A549 (cell line): ENCODE measurements at regions not wholly inside any gene's neighbourhood (a gene's known extent, or its start where the extent isn't known, plus 50 kb on each side); places are given as distances from the start of the nearest gene placed in this dataset.

Experiments used
- ATAC-seq, 2 experiments: fragments of 200-7000 bp in 1 of 2; fragments of >200 bp in 1 of 2; cut with Nextera tagmentation in 1 of 2; cut with Tn5 transposase in 1 of 2; 3 replicates each; pipeline versions ENCODE4 v1.8.0 to v1.9.1; 2018 to 2020; ENCODE audit warnings: mild to moderate bottlenecking in 1 of 2, moderate library complexity in 1 of 2
- CTCF ChIA-PET: fragments of 300-600 bp; sonication (Branson Sonifier 250); formaldehyde crosslinking; extraction: SDS; loops from one replicate; lab custom pipeline; 2021; ENCODE audit warnings: antibody characterized with exemption, inconsistent platforms; lab: Yijun Ruan, JAX
- POLR2A ChIA-PET: fragments of 350-600 bp; formaldehyde crosslinking; extraction: SDS; loops from one replicate; lab custom pipeline; 2021; ENCODE audit warnings: antibody characterized with exemption, inconsistent platforms; lab: Yijun Ruan, JAX
- DNase-seq, 2 experiments: peaks; one replicate each; pipeline versions ENCODE4 v3.0.0 to v3.0.0-alpha.2; 2011 to 2016; ENCODE audit warnings: low read depth in 1 of 2, low spot score in 1 of 2
- FAIRE-seq: peaks from 2 replicates; lab custom pipeline; 2011; peaks lifted over from hg19 to GRCh38; lab: Jason Lieb, UNC
- H3K27ac ChIP-seq, 2 experiments: fragments of >200 bp; sonication (Bioruptor Twin); formaldehyde crosslinking; 3 replicates each; pipeline ENCODE4 v1.5.1; 2016 to 2017
- H3K4me1 ChIP-seq: fragments of >200 bp; sonication (Bioruptor Twin); formaldehyde crosslinking; 3 replicates; pipeline ENCODE4 v1.6.1; 2016
- H3K4me2 ChIP-seq: fragments of >200 bp; sonication (Bioruptor Twin); formaldehyde crosslinking; 3 replicates; pipeline ENCODE4 v1.6.1; 2016
- H3K4me3 ChIP-seq: fragments of >200 bp; sonication (Bioruptor Twin); formaldehyde crosslinking; 3 replicates; pipeline ENCODE4 v1.5.1; 2016
- H3K9me3 ChIP-seq: fragments of >200 bp; sonication (Bioruptor Twin); formaldehyde crosslinking; 3 replicates; pipeline ENCODE4 v1.6.1; 2016
- BCL3 ChIP-seq: fragments of >200 bp; sonication (Bioruptor Twin); formaldehyde crosslinking; IDR thresholded peaks from 3 replicates; pipeline ENCODE4 v1.6.1; 2016
- CBX2 ChIP-seq: fragments of 200-600 bp; sonication (generic); IDR thresholded peaks from 2 replicates; pipeline ENCODE4 v1.6.1; 2016; ENCODE audit warnings: low read depth, mild to moderate bottlenecking, borderline replicate concordance
- CBX8 ChIP-seq: fragments of 200-600 bp; sonication (generic); IDR thresholded peaks from 2 replicates; pipeline ENCODE4 v1.6.1; 2016
- CEBPB ChIP-seq, 2 experiments: fragments of >200 bp in 1 of 2; sonication (Bioruptor Twin) in 1 of 2; formaldehyde crosslinking in 1 of 2; IDR thresholded peaks; 2 replicates each; pipeline ENCODE4 v1.6.1; 2012 to 2016
- CTCF ChIP-seq: fragments of >200 bp; sonication (Bioruptor Twin); formaldehyde crosslinking; IDR thresholded peaks from 3 replicates; pipeline ENCODE4 v1.5.1; 2016
- EHF ChIP-seq: fragments of 250-450 bp; sonication (Bioruptor Pico); IDR thresholded peaks from 2 replicates; pipeline ENCODE4 v1.5.0; 2020; ENCODE audit warnings: mild to moderate bottlenecking
- ESRRA ChIP-seq: fragments of 150-350 bp; IDR thresholded peaks from 2 replicates; pipeline ENCODE4 v1.6.1; 2014; ENCODE audit warnings: mild to moderate bottlenecking, low read length, borderline replicate concordance
- FOSL2 ChIP-seq, 2 experiments: fragments of 450-650 bp in 1 of 2; fragments of >200 bp in 1 of 2; sonication (Bioruptor Twin) in 1 of 2; formaldehyde crosslinking; IDR thresholded peaks; 2 replicates each; pipeline versions ENCODE4 v1.5.0 to v1.6.1; 2016 to 2020; ENCODE audit warnings: mild to moderate bottlenecking in 1 of 2, moderate library complexity in 1 of 2
- FOXS1 ChIP-seq: fragments of 250-450 bp; sonication (Bioruptor Pico); IDR thresholded peaks from 2 replicates; pipeline ENCODE4 v1.5.0; 2020; ENCODE audit warnings: mild to moderate bottlenecking, moderate library complexity
- GATA3 ChIP-seq: IDR thresholded peaks from 2 replicates; pipeline ENCODE4 v1.6.1; 2012; ENCODE audit warnings: borderline replicate concordance
- HDAC2 ChIP-seq: fragments of 200-600 bp; sonication (generic); IDR thresholded peaks from 2 replicates; pipeline ENCODE4 v1.6.1; 2016
- HES2 ChIP-seq: fragments of >200 bp; sonication (Bioruptor Twin); formaldehyde crosslinking; IDR thresholded peaks from 2 replicates; pipeline ENCODE4 v1.6.1; 2016
- HEYL ChIP-seq: fragments of 250-450 bp; sonication (Bioruptor Pico); IDR thresholded peaks from 2 replicates; pipeline ENCODE4 v1.8.0; 2021; ENCODE audit warnings: mild to moderate bottlenecking, moderate library complexity
- HOXB13 ChIP-seq: fragments of 250-450 bp; sonication (Bioruptor Pico); IDR thresholded peaks from 2 replicates; pipeline ENCODE4 v1.5.0; 2020; ENCODE audit warnings: low read depth, mild to moderate bottlenecking, moderate library complexity
- HOXB5 ChIP-seq: fragments of 250-450 bp; sonication (Bioruptor Pico); IDR thresholded peaks from 2 replicates; pipeline ENCODE4 v1.5.0; 2020; ENCODE audit warnings: mild to moderate bottlenecking, moderate library complexity
- JUN ChIP-seq, 2 experiments: fragments of >200 bp; sonication (Bioruptor Twin); formaldehyde crosslinking; IDR thresholded peaks; 2 replicates in 1 of 2; 3 replicates in 1 of 2; pipeline ENCODE4 v1.6.1; 2016 to 2017
- MAX ChIP-seq: IDR thresholded peaks from 2 replicates; pipeline ENCODE4 v1.6.1; 2012
- MYC ChIP-seq: IDR thresholded peaks from 2 replicates; pipeline ENCODE4 v1.6.1; 2012; ENCODE audit warnings: mild to moderate bottlenecking, inconsistent platforms, low read length, improper control_type of control experiment, borderline replicate concordance
- NFE2L2 ChIP-seq: fragments of 150-350 bp; conservative IDR thresholded peaks from 2 replicates; pipeline ENCODE4 v1.6.1; 2014; ENCODE audit warnings: low read length
- NR3C1 ChIP-seq: fragments of >200 bp; sonication (Bioruptor Twin); formaldehyde crosslinking; IDR thresholded peaks from 3 replicates; pipeline ENCODE4 v1.6.1; 2017
- PHF8 ChIP-seq: fragments of 200-600 bp; sonication (generic); IDR thresholded peaks from 2 replicates; pipeline ENCODE4 v1.6.1; 2016; ENCODE audit warnings: low read depth, mild to moderate bottlenecking, antibody characterized with exemption, moderate library complexity, borderline replicate concordance
- RFX5 ChIP-seq: fragments of 450-650 bp; IDR thresholded peaks from 2 replicates; pipeline ENCODE4 v1.7.1; 2014; ENCODE audit warnings: antibody characterized with exemption, mild to moderate bottlenecking, moderate library complexity
- RNF2 ChIP-seq: fragments of 200-600 bp; sonication (generic); IDR thresholded peaks from 2 replicates; pipeline ENCODE4 v1.6.1; 2016; ENCODE audit warnings: low read depth, mild to moderate bottlenecking, antibody characterized with exemption, moderate library complexity, borderline replicate concordance
- SMC3 ChIP-seq: fragments of >200 bp; sonication (Bioruptor Twin); formaldehyde crosslinking; IDR thresholded peaks from 3 replicates; pipeline ENCODE4 v1.6.1; 2018; ENCODE audit warnings: inconsistent platforms
- SREBF2 ChIP-seq: fragments of 450-650 bp; IDR thresholded peaks from 2 replicates; pipeline ENCODE4 v1.6.1; 2014; ENCODE audit warnings: mild to moderate bottlenecking, moderate library complexity
- TP53 ChIP-seq: fragments of 250-450 bp; sonication (Bioruptor Pico); IDR thresholded peaks from 2 replicates; pipeline ENCODE4 v1.5.0; 2021; ENCODE audit warnings: mild to moderate bottlenecking, moderate library complexity
- ZNF302 ChIP-seq: fragments of 250-450 bp; sonication (Bioruptor Pico); IDR thresholded peaks from 2 replicates; pipeline ENCODE4 v1.9.0; 2021; ENCODE audit warnings: inconsistent platforms, mild to moderate bottlenecking, moderate library complexity
- whole genome bisulfite sequencing: methylation state at CpG from one replicate; pipeline ENCODE4 v1.1.6; 2017; ENCODE audit errors: missing lambda C conversion rate; 5-methylcytosine and 5-hydroxymethylcytosine counted together

GRCh38 chr1:58062635-58063034 is 483.9 kb downstream of the OMA1 start:
- TF ChIP-seq GATA3 (no peak), ZNF302 (CRISPR knock-in tag) (no peak), SREBF2 (no peak), EHF (CRISPR knock-in tag) (no peak), SMC3 (no peak), RFX5 (no peak), HES2 (no peak), BCL3 (no peak), CTCF (no peak), PHF8 (no peak), HDAC2 (no peak), FOSL2 (IDR thresholded peaks at IDR 0.05) (no peak), FOSL2 (CRISPR knock-in tag; IDR thresholded peaks at IDR 0.05) (no peak), CBX8 (no peak), NR3C1 (no peak), NFE2L2 (no peak)
- H3K4me1 ChIP-seq, result no peaks in the 10 kb centered on the region
- H3K4me2 ChIP-seq, result no peak overlapping the region
- no peak overlapping the region for H3K4me3 ChIP-seq
- H3K9me3 ChIP-seq, result no peaks in the 10 kb centered on the region
- 8% methylated on average over 2 of the region's 4 CpGs for WGBS
- DNase-seq (no peak), FAIRE-seq (no peak), ATAC-seq (no peak)
- H3K27ac ChIP-seq, result no peak overlapping the region
- ChIA-PET POLR2A (no interaction called here), CTCF (no interaction called here)

- TF ChIP-seq CEBPB (IDR thresholded peaks at IDR 0.05), result no peak
- TF ChIP-seq JUN (IDR thresholded peaks at IDR 0.05), result no peak
- no peak for TF ChIP-seq ESRRA
- TF ChIP-seq TP53 (CRISPR knock-in tag), result no peak
- TF ChIP-seq MYC, result no peak
- no peak for TF ChIP-seq HES2
- TF ChIP-seq HOXB13 (CRISPR knock-in tag), result no peak
- no peak for TF ChIP-seq HOXB5
- TF ChIP-seq FOXS1 (CRISPR knock-in tag), result no peak
- no peak for TF ChIP-seq RNF2
- no peak for TF ChIP-seq HEYL (CRISPR knock-in tag)
- no peak for TF ChIP-seq CBX2
- no peak for TF ChIP-seq FOSL2 (IDR thresholded peaks at IDR 0.05)
- TF ChIP-seq FOSL2 (CRISPR knock-in tag; IDR thresholded peaks at IDR 0.05), result no peak
- TF ChIP-seq MAX, result no peak
- TF ChIP-seq, all 56 proteins: peak for 0
- FAIRE-seq (no peak), DNase-seq (no peak), ATAC-seq (no peak)
- H3K9me3 ChIP-seq, result no peaks in the 10 kb centered on the region
- H3K4me3 ChIP-seq, result no peak overlapping the region
- CTCF ChIA-PET, result no interaction called here
- 0% methylated on average over 7 of the region's 9 CpGs for WGBS
- no peak overlapping the region for H3K27ac ChIP-seq
- POLR2A ChIA-PET, result no interaction called here
- H3K4me2 ChIP-seq, result no peak overlapping the region
- no peaks in the 10 kb centered on the region for H3K4me1 ChIP-seq
Measured at GRCh38 chr1:58060559-58061170, 485.9 kb downstream of the OMA1 start.
